DOHH2 (cell line): ENCODE measurements at regions not wholly inside any gene's neighbourhood (a gene's known extent, or its start where the extent isn't known, plus 50 kb on each side); places are given as distances from the start of the nearest gene placed in this dataset.

Experiments used
- H3F3A ChIP-seq: fragments of 200-600 bp; sonication (generic), shearing (Covaris generic); 2 replicates; pipeline ENCODE4 v1.6.0; 2016; ENCODE audit warnings: antibody characterized with exemption, mild to moderate bottlenecking; ENCODE audit not compliant: control insufficient read depth, insufficient read depth
- H3K27ac ChIP-seq: fragments of 200-600 bp; sonication (generic); 2 replicates; pipeline ENCODE4 v1.5.1; 2014; ENCODE audit warnings: low read depth, mild to moderate bottlenecking, low read length, moderate library complexity
- H3K27me3 ChIP-seq: fragments of 200-600 bp; sonication (generic); 2 replicates; pipeline ENCODE4 v1.6.1; 2014; ENCODE audit warnings: mild to moderate bottlenecking, low read length, mixed read lengths; ENCODE audit not compliant: control insufficient read depth
- H3K36me3 ChIP-seq: fragments of 200-600 bp; sonication (generic); 2 replicates; pipeline ENCODE4 v1.6.1; 2014; ENCODE audit warnings: mild to moderate bottlenecking, low read length, moderate library complexity, mixed read lengths; ENCODE audit not compliant: control insufficient read depth
- H3K4me1 ChIP-seq: fragments of 200-600 bp; sonication (generic); 2 replicates; pipeline ENCODE4 v1.6.1; 2014; ENCODE audit warnings: mild to moderate bottlenecking, low read length, mixed read lengths; ENCODE audit not compliant: control insufficient read depth
- H3K4me2 ChIP-seq: fragments of 200-600 bp; sonication (generic); 2 replicates; pipeline ENCODE4 v1.6.0; 2014; ENCODE audit warnings: mild to moderate bottlenecking, low read length, moderate library complexity
- H3K4me3 ChIP-seq: fragments of 200-600 bp; sonication (generic); 2 replicates; pipeline ENCODE4 v1.5.1; 2014; ENCODE audit warnings: mild to moderate bottlenecking, low read length, mixed read lengths
- H3K79me2 ChIP-seq: fragments of 200-600 bp; sonication (generic); 2 replicates; pipeline ENCODE4 v1.6.1; 2014; ENCODE audit warnings: mild to moderate bottlenecking, low read length, mixed read lengths; ENCODE audit not compliant: control insufficient read depth
- H3K9me2 ChIP-seq: fragments of 200-600 bp; sonication (generic); replicated peaks from 2 replicates; pipeline ENCODE4 v1.6.1; 2014; ENCODE audit warnings: mild to moderate bottlenecking, low read length, mixed read lengths; ENCODE audit not compliant: control insufficient read depth
- H3K9me3 ChIP-seq: fragments of 200-600 bp; sonication (generic); 2 replicates; pipeline ENCODE4 v1.6.1; 2014; ENCODE audit warnings: antibody characterized with exemption, low read length, mixed read lengths; ENCODE audit not compliant: control insufficient read depth, insufficient read depth
- H4K20me1 ChIP-seq: fragments of 200-600 bp; sonication (generic); 2 replicates; pipeline ENCODE4 v1.6.0; 2014; ENCODE audit warnings: low read depth, mild to moderate bottlenecking, antibody characterized with exemption, low read length, moderate library complexity; ENCODE audit not compliant: control insufficient read depth, insufficient read depth
- EZH2phosphoT487 ChIP-seq: fragments of 200-600 bp; sonication (generic); IDR thresholded peaks from 2 replicates; pipeline ENCODE4 v1.6.1; 2017; ENCODE audit warnings: borderline replicate concordance, mild to moderate bottlenecking, antibody characterized with exemption, low read length, moderate library complexity, mixed read lengths
- TF ChIP-seq, protein P1 (sequence below): fragments of 200-600 bp; sonication (generic); IDR thresholded peaks from one replicate; pipeline ENCODE4 v1.5.1; 2014; ENCODE audit warnings: antibody characterized with exemption, mild to moderate bottlenecking, low read depth, low read length; ENCODE audit not compliant: poor library complexity, severe bottlenecking

DNA sequence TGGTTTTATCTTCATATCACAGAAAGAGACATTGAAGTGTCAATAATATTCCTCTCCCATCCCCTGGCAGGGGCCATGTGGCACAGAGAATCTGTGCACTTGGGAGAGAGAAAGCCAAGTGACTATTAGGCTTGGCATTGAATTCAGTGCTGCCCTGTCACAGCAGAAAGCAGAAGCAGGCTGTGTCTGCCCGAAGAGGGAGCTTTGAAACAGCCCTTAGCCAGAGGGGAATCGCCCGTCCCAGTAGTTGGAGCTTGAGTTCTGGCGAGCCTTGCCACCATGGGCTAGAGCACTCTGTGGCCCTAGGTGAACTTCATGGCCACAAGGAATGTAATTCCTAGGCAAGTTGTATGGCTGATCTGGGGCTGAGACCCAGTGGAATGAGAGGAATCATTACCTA lies 282.5 kb upstream of the PCDH10 start:
- no peak overlapping the region for H3K27ac ChIP-seq
- no peaks in the 10 kb centered on the region for H3K79me2 ChIP-seq
- H3K36me3 ChIP-seq = no peaks in the 10 kb centered on the region
- no peaks in the 10 kb centered on the region for H3K27me3 ChIP-seq
- H3K4me1 ChIP-seq = no peaks in the 10 kb centered on the region
- TF ChIP-seq EZH2phosphoT487 = no peak
- TF ChIP-seq, protein P1, sequence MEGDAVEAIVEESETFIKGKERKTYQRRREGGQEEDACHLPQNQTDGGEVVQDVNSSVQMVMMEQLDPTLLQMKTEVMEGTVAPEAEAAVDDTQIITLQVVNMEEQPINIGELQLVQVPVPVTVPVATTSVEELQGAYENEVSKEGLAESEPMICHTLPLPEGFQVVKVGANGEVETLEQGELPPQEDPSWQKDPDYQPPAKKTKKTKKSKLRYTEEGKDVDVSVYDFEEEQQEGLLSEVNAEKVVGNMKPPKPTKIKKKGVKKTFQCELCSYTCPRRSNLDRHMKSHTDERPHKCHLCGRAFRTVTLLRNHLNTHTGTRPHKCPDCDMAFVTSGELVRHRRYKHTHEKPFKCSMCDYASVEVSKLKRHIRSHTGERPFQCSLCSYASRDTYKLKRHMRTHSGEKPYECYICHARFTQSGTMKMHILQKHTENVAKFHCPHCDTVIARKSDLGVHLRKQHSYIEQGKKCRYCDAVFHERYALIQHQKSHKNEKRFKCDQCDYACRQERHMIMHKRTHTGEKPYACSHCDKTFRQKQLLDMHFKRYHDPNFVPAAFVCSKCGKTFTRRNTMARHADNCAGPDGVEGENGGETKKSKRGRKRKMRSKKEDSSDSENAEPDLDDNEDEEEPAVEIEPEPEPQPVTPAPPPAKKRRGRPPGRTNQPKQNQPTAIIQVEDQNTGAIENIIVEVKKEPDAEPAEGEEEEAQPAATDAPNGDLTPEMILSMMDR = no peak
- no peak overlapping the region for H3K4me3 ChIP-seq
- no peaks in the 10 kb centered on the region for H3F3A ChIP-seq
- H3K9me2 ChIP-seq = no peaks in the 10 kb centered on the region
- H3K4me2 ChIP-seq = no peak overlapping the region
- H3K9me3 ChIP-seq = no peaks in the 10 kb centered on the region
- no peaks in the 10 kb centered on the region for H4K20me1 ChIP-seq

DNA sequence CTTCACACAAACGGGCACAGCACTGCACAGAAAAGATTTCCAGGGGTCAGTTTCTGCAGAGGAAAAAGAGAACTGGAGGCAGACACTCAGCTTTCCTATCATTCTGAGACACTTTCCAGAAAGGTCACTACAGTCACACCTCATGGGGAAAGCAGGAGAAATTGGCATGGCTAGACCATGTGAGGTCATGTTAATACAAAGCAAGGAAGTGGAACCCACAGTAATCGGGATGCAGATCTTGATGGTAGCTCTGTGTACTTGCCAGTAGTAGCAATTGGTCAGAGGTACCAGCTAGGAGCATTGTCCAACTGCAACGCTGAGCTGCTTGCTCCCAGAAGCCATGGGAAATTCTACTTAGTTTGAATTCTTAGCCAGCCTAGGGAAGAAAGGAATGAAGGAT lies 255.3 kb upstream of the PCDH10 start:
- Histone ChIP-seq H3K4me3 (no peak overlapping the region), H3K4me2 (no peak overlapping the region), H3K27me3 (no peaks in the 10 kb centered on the region), H3K79me2 (no peaks in the 10 kb centered on the region), H3K27ac (no peak overlapping the region), H3K4me1 (no peaks in the 10 kb centered on the region), H3K9me2 (no peaks in the 10 kb centered on the region), H3F3A (no peaks in the 10 kb centered on the region), H4K20me1 (no peaks in the 10 kb centered on the region), H3K36me3 (no peaks in the 10 kb centered on the region), H3K9me3 (no peaks in the 10 kb centered on the region)
- TF ChIP-seq, protein P1 = no peak

DNA sequence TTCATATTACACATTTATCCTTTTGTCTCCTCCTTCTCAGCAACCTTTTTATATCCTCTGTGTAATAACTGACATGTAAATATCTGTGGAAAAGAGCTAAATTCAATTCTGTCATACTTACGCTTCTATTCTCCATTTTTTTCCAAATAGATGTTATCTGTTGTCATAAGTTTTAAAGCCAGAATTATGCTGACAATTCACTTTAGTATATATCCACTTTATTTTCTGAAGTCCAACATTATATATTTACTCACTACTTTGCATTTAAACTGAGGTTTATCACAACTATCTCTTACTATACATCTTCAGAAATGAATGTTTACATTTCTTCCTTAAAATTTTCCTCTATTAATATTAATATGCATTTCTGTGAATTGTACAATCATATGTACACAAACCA lies 247.9 kb upstream of the PCDH10 start:
- H3K27ac ChIP-seq = no peak overlapping the region

More for the DNA sequence above, 247.9 kb upstream of the PCDH10 start:
- no peak for TF ChIP-seq EZH2phosphoT487
- TF ChIP-seq, protein P1 = no peak
- Histone ChIP-seq H3K79me2 (no peaks in the 10 kb centered on the region), H3K36me3 (no peaks in the 10 kb centered on the region), H3K4me2 (no peak overlapping the region), H3K9me2 (no peaks in the 10 kb centered on the region), H3F3A (no peaks in the 10 kb centered on the region), H3K27me3 (no peaks in the 10 kb centered on the region), H3K4me1 (no peaks in the 10 kb centered on the region), H4K20me1 (no peaks in the 10 kb centered on the region), H3K9me3 (no peaks in the 10 kb centered on the region), H3K4me3 (no peak overlapping the region)
